ENCODE measurements at regions not wholly inside any gene's neighbourhood (a gene's known extent, or its start where the extent isn't known, plus 50 kb on each side); places are given as distances from the start of the nearest gene placed in this dataset.

GRCh38 chr5:4082966-4083564, 487.4 kb downstream of the IRX1 start:
- no peak for DNase-seq

DNA sequence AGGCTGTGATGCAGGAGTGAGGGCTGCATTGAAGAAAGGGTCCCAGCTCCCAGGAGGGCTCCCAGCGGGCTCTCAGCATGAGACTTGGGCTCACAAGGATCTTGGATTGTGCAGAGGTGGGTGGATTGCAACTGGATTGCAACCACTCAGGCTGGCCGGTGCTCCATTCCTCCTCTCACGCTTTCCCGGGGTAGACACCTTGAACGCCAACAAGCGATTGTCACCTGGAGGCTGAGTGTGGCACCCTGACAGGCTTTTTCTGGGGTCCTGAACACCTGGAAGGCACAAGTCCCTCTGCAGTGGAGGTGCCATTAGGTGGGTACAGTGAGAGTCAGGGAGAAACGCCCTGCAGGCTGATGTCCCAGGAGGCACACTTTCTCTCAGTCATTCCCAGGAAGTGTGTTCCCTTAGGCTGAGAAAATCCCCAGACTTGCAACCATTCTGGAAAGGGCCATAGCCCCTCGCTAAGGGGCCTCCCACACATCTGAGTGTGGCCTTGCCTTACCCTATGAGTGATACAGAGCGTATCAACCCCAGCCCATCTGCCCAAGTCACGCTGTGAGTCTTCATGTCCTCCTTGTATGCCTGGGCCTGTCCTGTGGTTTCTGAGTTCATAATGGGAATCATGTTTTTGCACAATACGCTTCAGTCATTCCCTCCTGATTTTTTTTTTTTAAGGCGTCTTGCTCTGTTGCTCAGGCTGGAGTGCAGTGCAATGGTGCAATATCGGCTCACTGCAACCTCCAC, 488.1 kb downstream of the IRX1 start:
- no peak for DNase-seq

GRCh38 chr5:4086081-4086480, 490.4 kb downstream of the IRX1 start:
- no peak for DNase-seq

DNA sequence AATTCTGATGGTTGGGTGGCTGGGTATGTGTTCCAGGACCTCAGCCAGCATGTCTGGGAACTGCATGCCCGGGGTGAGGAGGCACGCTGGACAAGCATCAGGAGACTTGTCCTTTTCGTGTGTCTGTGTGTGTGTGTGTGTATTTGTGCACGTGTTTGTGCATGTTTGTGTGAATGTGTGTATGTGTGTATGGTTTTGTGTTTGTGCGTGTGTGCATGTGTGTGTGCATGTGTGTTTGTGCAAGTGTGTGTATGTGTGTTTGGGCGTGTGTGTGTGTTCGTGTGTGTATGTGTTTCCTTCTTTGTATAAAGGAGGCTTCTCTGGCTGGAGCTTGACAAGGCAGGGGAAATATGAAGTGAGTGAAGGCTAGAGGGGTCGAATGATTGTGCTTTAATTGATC, 491.5 kb downstream of the IRX1 start:
- no peak for DNase-seq

GRCh38 chr5:4089087-4089486, 493.5 kb downstream of the IRX1 start:
- no peak for DNase-seq

DNA sequence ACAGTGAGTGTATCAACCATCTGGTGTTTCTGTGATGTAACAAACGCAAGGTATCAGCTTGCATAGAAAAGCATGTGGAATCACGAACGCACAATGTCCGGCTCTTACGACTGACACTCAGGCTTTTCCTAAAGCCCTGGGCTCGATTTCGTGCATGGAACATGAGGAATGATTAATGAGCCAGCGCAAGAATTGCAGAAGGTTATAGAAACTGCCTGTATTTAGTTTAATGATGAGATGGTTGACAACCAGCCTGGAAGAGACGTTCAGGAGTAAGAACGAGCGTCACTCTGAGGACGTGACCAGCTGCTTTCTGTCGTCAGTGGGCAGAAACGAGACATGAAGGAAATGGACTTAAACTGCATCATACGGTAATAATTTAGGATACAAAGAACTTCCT, 497.6 kb downstream of the IRX1 start:
- no peak for DNase-seq

- no peak for DNase-seq
These were observed 498.3 kb downstream of the IRX1 start for GRCh38 chr5:4093970-4094369.

- DNase-seq = no peak
These were observed 500.4 kb downstream of the IRX1 start for GRCh38 chr5:4095918-4096630.

DNA sequence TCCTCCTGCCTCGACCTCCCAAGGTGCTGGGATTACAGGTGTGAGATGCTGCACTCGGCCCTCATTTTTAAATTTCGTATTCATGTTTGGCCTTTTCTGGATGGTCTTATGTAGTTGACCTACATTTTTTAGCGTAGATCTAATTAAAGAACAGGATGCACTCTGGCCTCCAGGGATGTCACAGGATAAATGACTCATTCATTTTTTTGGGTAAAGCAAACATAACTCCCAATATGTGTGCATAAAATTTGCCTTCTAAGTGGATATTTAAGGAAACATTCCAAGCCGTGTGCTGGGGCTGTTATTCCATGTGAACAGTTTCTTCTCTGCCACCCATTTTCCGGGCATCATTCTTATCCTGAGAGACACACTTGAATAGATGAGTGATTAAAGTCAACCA, 501.6 kb downstream of the IRX1 start:
- DNase-seq = no peak

DNA sequence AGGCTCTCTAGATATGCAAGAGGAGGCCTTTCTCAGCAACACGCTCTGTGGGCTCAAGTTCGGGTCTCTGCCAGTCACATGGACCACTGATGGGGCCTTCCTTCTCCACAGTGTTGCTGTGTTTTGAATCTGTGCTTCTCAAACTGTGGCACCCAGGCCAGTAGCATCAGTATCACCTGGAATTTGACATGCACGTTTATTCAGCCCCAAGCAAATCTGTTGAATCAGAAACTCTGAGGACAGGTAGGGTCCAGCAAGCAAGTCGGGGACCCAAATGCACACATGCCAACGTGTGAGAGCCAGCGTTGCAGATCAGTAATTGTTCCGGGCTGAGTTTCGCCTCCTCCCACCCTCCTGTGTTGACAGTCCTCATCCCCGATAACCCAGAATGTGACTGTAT, 502.6 kb downstream of the IRX1 start:
- DNase-seq = no peak

DNA sequence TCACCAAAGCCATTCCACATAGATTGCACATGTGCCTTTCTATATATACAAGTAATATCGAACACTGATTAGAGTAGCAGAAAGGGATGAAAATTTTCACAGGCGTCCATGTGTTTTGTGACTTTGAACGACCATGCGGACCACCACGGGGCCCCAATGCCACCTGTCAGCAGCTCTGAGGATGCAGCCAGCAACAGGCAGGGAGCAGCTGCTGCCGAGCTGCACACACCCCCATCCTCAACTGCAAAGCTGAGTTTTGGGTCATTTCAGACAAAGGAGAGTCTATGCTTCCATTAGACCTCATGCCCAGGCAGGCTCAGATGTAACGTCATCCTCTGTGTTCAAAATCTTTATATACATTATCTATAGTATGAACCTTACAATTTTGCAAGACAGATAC, 503.8 kb downstream of the IRX1 start:
- no peak for DNase-seq

- no peak for DNase-seq
These were observed 505.1 kb downstream of the IRX1 start for GRCh38 chr5:4100739-4101138.

GRCh38 chr5:4101189-4101588, 505.6 kb downstream of the IRX1 start:
- DNase-seq = no peak

DNA sequence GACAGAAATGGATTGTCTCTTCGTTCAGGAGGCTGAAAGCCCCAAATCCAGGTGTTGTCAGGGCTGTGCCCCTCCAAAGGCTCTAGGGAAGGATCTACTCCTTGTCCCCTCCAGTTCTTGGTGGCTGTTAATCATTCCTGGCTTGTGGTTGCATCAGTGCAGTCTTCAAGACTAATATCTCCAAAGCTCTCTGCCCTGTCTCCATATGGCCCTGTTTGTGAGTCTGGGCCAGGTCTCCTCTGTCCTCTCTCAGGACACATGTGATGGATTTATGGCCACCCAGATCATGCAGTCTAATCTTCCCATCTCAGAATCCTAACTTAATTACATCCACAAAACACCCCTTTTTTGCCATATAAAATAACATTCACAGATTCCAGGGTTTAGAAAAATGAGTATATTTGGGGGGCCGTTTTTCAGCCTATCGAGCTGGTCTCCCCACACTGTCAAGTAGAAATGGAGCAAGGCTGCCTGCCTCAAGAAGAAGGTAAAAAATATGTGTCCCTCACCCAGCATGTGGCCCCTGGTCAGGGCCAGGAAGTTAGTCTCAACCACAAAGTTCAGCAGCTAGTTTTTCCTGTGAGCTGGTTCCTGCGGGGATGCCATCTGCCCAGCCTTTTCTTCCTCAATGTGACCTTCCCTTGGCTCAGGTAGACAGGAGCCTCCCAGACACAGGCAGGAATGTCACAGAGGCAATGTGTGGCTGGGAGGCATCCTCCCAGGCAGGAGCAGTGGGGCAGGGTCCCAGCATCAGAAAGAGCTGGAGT, 509.4 kb downstream of the IRX1 start:
- no peak for DNase-seq

DNA sequence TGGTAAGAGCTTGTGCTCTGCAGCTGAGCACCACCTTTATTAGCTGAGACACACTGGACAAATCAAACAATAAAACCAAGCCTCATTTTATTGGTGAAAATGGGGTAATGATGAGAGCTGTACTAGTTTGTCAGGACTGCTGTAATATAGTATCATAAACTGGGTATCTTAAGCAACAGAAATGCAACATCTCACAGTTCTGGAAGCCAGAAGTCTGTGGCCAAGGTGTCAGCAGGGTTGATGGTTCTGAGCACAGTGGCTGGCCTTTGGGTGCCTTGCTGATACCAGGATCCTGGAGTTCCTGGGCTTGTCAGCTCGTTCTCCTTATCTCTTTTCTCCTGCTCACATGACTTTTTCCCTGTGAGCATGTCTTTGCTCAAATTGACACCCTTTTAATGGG, 513.1 kb downstream of the IRX1 start:
- DNase-seq = no peak

DNA sequence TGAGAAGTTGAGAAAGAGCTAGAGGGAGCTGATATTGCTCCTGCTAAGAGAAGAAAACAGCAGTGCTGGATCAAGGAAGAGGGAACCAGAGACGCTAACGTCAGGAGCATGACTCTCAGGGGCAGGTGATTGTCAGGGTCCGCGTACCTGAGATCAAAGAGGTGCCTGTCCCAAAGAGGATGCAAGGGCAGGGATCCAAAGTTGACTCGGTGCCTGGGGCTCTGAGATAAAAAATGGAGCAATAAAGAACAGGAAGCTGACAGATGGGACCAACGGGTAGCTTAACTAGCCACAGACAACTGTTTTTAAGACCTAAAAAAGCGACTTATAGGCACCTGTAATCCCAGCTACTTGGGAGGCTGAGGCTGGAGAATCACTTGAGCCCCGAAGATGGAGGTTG, 517.8 kb downstream of the IRX1 start:
- DNase-seq = no peak

DNA sequence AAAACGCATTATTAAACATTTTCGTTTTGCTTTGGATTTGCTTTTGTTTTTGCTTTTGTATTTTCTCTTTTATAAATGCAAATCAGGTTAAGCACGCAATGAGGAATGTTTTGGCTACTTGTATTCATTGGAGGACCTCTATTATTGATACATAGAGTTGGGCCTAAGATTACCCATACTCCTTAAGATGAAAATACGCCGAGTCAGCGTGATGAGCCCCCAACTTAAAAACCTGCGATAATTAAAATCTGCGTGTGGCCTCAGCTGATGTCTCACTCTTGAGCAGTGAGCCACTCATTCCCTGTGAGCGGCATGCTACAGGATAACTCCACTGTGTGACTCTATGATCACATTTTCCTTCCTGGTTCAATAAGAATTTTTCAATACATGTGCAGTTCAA, 518.3 kb downstream of the IRX1 start:
- DNase-seq = no peak

DNA sequence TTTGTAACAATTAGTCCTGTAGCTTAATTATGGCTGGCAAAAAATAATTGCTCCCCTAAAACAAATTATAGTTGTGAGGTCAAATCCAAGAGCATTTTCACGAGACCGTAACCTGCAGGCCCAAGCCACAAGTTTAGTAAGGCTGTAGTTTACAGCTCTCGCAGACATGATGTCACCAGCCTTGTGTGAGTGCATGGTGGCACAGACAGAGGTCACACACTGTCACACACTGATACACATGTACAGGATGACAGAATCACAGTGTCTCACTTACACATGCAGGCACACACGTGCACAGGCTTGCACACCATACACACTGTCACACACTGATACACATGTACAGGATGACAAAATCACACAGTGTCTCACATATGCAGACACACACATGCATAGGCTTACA, 518.8 kb downstream of the IRX1 start:
- no peak for DNase-seq

DNA sequence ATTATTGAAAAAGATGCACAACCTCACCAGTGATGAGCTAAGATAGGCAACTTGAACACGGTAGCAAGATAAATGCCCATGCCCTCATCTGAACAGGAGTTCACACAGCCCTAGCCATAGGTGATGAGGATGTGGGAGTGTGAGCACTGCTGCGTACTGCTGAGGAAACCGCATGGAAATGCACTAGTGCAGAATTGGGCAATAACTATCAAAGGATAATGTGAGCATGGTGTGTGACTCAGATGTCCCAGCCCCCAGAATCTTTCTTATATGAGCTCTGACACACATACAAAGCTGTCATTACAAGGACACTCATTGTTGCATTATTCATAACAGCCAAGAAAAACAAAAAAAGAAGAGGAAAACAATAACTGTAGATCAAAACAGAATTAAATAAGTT, 521.2 kb downstream of the IRX1 start:
- no peak for DNase-seq

GRCh38 chr5:4124221-4124970, 528.8 kb downstream of the IRX1 start:
- DNase-seq = no peak

GRCh38 chr5:4128994-4129393, 533.4 kb downstream of the IRX1 start:
- no peak for DNase-seq

GRCh38 chr5:4129523-4129922, 533.9 kb downstream of the IRX1 start:
- DNase-seq = no peak

GRCh38 chr5:4130819-4131218, 535.2 kb downstream of the IRX1 start:
- no peak for DNase-seq

Measured in activated CD4-positive, CD25-positive, alpha-beta regulatory T cell treated with anti-CD3 and anti-CD28 coated beads, Interleukin-2, amount 50 U/mL, for 72 hours (primary cell).